ENCODE measurements at regions not wholly inside any gene's neighbourhood (a gene's known extent, or its start where the extent isn't known, plus 50 kb on each side); places are given as distances from the start of the nearest gene placed in this dataset.

DNA sequence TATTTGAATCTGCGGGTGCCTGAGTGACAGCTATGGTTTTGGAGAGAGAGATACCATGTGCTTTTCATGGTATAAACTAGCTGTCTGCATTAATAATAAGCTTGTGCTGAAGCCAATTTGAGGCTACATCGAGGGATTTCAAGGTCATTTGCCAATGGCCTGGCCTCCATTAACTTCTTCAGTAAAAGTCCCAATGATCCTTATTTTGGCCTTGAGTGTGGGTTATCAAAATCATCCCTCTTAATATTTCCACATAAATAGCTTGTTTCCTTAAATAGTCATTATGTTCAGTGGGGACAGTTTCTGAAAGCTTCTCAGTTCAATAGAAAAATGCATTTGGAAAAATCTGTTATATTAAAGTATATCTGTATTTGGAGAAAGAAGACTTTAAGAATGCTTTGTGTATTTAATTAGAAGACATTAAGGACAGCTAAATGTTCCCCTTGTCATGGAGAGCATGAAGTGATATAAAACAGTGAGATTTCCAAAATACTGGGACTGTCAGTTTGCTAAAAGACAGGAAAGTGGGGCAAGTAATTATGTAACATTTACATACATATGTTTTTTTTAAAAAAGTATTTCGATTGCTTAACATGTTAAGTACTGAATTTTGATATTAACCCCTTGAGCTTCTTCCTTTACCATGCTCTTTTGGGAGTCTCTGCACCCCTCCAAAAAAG, 355.5 kb upstream of the ZEB2 start:
- TF ChIP-seq POLR2A (IDR thresholded peaks at IDR 0.05; ENCODE audit: borderline replicate concordance, extremely low read depth, insufficient read depth, insufficient read length) (no peak), EZH2 (IDR thresholded peaks at IDR 0.05) (no peak), POLR2AphosphoS5 (IDR thresholded peaks at IDR 0.05; ENCODE audit: low read depth, low read length) (no peak), EZH2phosphoT487 (IDR thresholded peaks at IDR 0.05; ENCODE audit: borderline replicate concordance) (no peak), RAD21 (IDR thresholded peaks at IDR 0.05; ENCODE audit: low read depth) (no peak), EGR1 (IDR thresholded peaks at IDR 0.05; ENCODE audit: low read depth) (no peak), FOSL1 (IDR thresholded peaks at IDR 0.05; ENCODE audit: low read depth) (no peak), SIN3A (IDR thresholded peaks at IDR 0.05; ENCODE audit: low read depth) (no peak), YY1 (IDR thresholded peaks at IDR 0.05; ENCODE audit: extremely low read depth, insufficient replicate concordance, low read depth, low read length) (no peak), SRF (IDR thresholded peaks at IDR 0.05; ENCODE audit: low read depth) (no peak), SP1 (IDR thresholded peaks at IDR 0.05; ENCODE audit: low read depth) (no peak), TCF7L2 (IDR thresholded peaks at IDR 0.05; ENCODE audit: borderline replicate concordance, extremely low read depth, insufficient read depth, insufficient read length) (no peak)
- TF ChIP-seq, protein P1, sequence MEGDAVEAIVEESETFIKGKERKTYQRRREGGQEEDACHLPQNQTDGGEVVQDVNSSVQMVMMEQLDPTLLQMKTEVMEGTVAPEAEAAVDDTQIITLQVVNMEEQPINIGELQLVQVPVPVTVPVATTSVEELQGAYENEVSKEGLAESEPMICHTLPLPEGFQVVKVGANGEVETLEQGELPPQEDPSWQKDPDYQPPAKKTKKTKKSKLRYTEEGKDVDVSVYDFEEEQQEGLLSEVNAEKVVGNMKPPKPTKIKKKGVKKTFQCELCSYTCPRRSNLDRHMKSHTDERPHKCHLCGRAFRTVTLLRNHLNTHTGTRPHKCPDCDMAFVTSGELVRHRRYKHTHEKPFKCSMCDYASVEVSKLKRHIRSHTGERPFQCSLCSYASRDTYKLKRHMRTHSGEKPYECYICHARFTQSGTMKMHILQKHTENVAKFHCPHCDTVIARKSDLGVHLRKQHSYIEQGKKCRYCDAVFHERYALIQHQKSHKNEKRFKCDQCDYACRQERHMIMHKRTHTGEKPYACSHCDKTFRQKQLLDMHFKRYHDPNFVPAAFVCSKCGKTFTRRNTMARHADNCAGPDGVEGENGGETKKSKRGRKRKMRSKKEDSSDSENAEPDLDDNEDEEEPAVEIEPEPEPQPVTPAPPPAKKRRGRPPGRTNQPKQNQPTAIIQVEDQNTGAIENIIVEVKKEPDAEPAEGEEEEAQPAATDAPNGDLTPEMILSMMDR (IDR thresholded peaks at IDR 0.05 in 2 of 3, conservative IDR thresholded peaks at IDR 0.05 in 1 of 3; ENCODE audit: borderline replicate concordance in 1 of 3, insufficient read depth in 1 of 3, low read depth in 2 of 3, low read length in 2 of 3), result no peak
- TF ChIP-seq, protein P2, sequence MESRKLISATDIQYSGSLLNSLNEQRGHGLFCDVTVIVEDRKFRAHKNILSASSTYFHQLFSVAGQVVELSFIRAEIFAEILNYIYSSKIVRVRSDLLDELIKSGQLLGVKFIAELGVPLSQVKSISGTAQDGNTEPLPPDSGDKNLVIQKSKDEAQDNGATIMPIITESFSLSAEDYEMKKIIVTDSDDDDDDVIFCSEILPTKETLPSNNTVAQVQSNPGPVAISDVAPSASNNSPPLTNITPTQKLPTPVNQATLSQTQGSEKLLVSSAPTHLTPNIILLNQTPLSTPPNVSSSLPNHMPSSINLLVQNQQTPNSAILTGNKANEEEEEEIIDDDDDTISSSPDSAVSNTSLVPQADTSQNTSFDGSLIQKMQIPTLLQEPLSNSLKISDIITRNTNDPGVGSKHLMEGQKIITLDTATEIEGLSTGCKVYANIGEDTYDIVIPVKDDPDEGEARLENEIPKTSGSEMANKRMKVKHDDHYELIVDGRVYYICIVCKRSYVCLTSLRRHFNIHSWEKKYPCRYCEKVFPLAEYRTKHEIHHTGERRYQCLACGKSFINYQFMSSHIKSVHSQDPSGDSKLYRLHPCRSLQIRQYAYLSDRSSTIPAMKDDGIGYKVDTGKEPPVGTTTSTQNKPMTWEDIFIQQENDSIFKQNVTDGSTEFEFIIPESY (IDR thresholded peaks at IDR 0.05; ENCODE audit: extremely low read depth, insufficient replicate concordance, low read length), result no peak
- TF ChIP-seq, protein P3, sequence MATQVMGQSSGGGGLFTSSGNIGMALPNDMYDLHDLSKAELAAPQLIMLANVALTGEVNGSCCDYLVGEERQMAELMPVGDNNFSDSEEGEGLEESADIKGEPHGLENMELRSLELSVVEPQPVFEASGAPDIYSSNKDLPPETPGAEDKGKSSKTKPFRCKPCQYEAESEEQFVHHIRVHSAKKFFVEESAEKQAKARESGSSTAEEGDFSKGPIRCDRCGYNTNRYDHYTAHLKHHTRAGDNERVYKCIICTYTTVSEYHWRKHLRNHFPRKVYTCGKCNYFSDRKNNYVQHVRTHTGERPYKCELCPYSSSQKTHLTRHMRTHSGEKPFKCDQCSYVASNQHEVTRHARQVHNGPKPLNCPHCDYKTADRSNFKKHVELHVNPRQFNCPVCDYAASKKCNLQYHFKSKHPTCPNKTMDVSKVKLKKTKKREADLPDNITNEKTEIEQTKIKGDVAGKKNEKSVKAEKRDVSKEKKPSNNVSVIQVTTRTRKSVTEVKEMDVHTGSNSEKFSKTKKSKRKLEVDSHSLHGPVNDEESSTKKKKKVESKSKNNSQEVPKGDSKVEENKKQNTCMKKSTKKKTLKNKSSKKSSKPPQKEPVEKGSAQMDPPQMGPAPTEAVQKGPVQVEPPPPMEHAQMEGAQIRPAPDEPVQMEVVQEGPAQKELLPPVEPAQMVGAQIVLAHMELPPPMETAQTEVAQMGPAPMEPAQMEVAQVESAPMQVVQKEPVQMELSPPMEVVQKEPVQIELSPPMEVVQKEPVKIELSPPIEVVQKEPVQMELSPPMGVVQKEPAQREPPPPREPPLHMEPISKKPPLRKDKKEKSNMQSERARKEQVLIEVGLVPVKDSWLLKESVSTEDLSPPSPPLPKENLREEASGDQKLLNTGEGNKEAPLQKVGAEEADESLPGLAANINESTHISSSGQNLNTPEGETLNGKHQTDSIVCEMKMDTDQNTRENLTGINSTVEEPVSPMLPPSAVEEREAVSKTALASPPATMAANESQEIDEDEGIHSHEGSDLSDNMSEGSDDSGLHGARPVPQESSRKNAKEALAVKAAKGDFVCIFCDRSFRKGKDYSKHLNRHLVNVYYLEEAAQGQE (IDR thresholded peaks at IDR 0.05; ENCODE audit: low read depth), result no peak
- TF ChIP-seq, protein P4, sequence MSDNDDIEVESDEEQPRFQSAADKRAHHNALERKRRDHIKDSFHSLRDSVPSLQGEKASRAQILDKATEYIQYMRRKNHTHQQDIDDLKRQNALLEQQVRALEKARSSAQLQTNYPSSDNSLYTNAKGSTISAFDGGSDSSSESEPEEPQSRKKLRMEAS (IDR thresholded peaks at IDR 0.05), result no peak
- H3K27me3 ChIP-seq (ENCODE audit: insufficient read depth, low read length), result no peaks in the 10 kb centered on the region
- H4K20me1 ChIP-seq (ENCODE audit: insufficient read depth), result no peaks in the 10 kb centered on the region
- CTCF ChIA-PET, result no interaction called here
- no peak overlapping the region for H3K27ac ChIP-seq (ENCODE audit: low read depth, low read length)
- no peaks in the 10 kb centered on the region for H3K9me3 ChIP-seq (ENCODE audit: control insufficient read depth in 1 of 2, insufficient read depth in 1 of 2, low read depth in 1 of 2, low read length in 2 of 2)
- ATAC-seq (no peak), DNase-seq (ENCODE audit: low read depth, low spot score) (no peak)
- H2AFZ ChIP-seq (ENCODE audit: low read depth, low read length, poor library complexity, severe bottlenecking), result no peak overlapping the region
- RAD21 ChIA-PET (ENCODE audit: low non-redundant PET in 1 of 2, low total read pairs in 2 of 2, uncharacterized antibody in 2 of 2, unreplicated experiment in 2 of 2), result no interaction called here
- no peak overlapping the region for H3K4me2 ChIP-seq (ENCODE audit: low read length)
- no peaks in the 10 kb centered on the region for H3K9me2 ChIP-seq (ENCODE audit: insufficient read depth)
- H3K36me3 ChIP-seq (ENCODE audit: control insufficient read depth in 1 of 2, insufficient read depth in 2 of 2, low read length in 2 of 2), result no peaks in the 10 kb centered on the region
- POLR2A ChIA-PET, result no interaction called here
- no peak overlapping the region for H3K4me3 ChIP-seq (replicated peaks in 1 of 2; ENCODE audit: low read depth in 1 of 2, low read length in 2 of 2)
- intact Hi-C loops (cut with micrococcal nuclease), result no loop called here
- no TSS peak for BruUV-seq (replicated peaks)
- H3K9ac ChIP-seq (ENCODE audit: low read length), result no peak overlapping the region
- no peaks in the 10 kb centered on the region for H3K4me1 ChIP-seq (ENCODE audit: control insufficient read depth in 1 of 2, insufficient read depth in 2 of 2, low read length in 2 of 2)
- no peaks in the 10 kb centered on the region for H3K79me2 ChIP-seq (ENCODE audit: insufficient read depth, low read length)
